ENCODE measurements at regions not wholly inside any gene's neighbourhood (a gene's known extent, or its start where the extent isn't known, plus 50 kb on each side); places are given as distances from the start of the nearest gene placed in this dataset.

GRCh38 chr3:197375001-197375441, 76.6 kb upstream of the DLG1 start:
- TF ChIP-seq CTCF (IDR thresholded peaks at IDR 0.05; ENCODE audit: poor library complexity, severe bottlenecking): no peak
- DNase-seq (ENCODE audit: low spot score) (no peak), ATAC-seq (ENCODE audit: low read depth) (peak; percentile 22; the same call in 1 of the 3 replicates)
- Histone ChIP-seq H3K36me3 (ENCODE audit: low read depth) (no peaks in the 10 kb centered on the region), H3K27ac (ENCODE audit: poor library complexity, severe bottlenecking) (peak overlapping the region; percentile 87), H3K4me3 (ENCODE audit: severe bottlenecking) (no peak overlapping the region), H3K27me3 (ENCODE audit: insufficient read depth, poor library complexity, severe bottlenecking) (no peaks in the 10 kb centered on the region), H3K9me3 (ENCODE audit: severe bottlenecking) (no peaks in the 10 kb centered on the region), H3K4me1 (ENCODE audit: insufficient read depth, poor library complexity, severe bottlenecking) (peaks cover 61% of the 10 kb centered on the region)

- H3K4me3 ChIP-seq (ENCODE audit: severe bottlenecking): no peak overlapping the region
- no peak for TF ChIP-seq CTCF (IDR thresholded peaks at IDR 0.05; ENCODE audit: poor library complexity, severe bottlenecking)
- DNase-seq (ENCODE audit: low spot score) (no peak), ATAC-seq (ENCODE audit: low read depth) (no peak)
- H3K4me1 ChIP-seq (ENCODE audit: insufficient read depth, poor library complexity, severe bottlenecking): peaks cover 66% of the 10 kb centered on the region
- peak overlapping the region; percentile 87 for H3K27ac ChIP-seq (ENCODE audit: poor library complexity, severe bottlenecking)
- H3K36me3 ChIP-seq (ENCODE audit: low read depth): no peaks in the 10 kb centered on the region
- H3K27me3 ChIP-seq (ENCODE audit: insufficient read depth, poor library complexity, severe bottlenecking): no peaks in the 10 kb centered on the region
- no peaks in the 10 kb centered on the region for H3K9me3 ChIP-seq (ENCODE audit: severe bottlenecking)
Measured at GRCh38 chr3:197373096-197373495, 74.7 kb upstream of the DLG1 start.

GRCh38 chr3:197372047-197372661, 73.7 kb upstream of the DLG1 start:
- H3K4me1 ChIP-seq (ENCODE audit: insufficient read depth, poor library complexity, severe bottlenecking): peaks cover 71% of the 10 kb centered on the region

GRCh38 chr3:197371591-197372046, 73.2 kb upstream of the DLG1 start:
- no peak overlapping the region for H3K4me3 ChIP-seq (ENCODE audit: severe bottlenecking)
- H3K27me3 ChIP-seq (ENCODE audit: insufficient read depth, poor library complexity, severe bottlenecking): no peaks in the 10 kb centered on the region
- no peaks in the 10 kb centered on the region for H3K36me3 ChIP-seq (ENCODE audit: low read depth)
- TF ChIP-seq CTCF (IDR thresholded peaks at IDR 0.05; ENCODE audit: poor library complexity, severe bottlenecking): no peak
- ATAC-seq (ENCODE audit: low read depth) (no peak), DNase-seq (ENCODE audit: low spot score) (no peak)
- H3K27ac ChIP-seq (ENCODE audit: poor library complexity, severe bottlenecking): peak overlapping the region; percentile 87
- no peaks in the 10 kb centered on the region for H3K9me3 ChIP-seq (ENCODE audit: severe bottlenecking)
- H3K4me1 ChIP-seq (ENCODE audit: insufficient read depth, poor library complexity, severe bottlenecking): peaks cover 72% of the 10 kb centered on the region

More at GRCh38 chr3:197372047-197372661, 73.7 kb upstream of the DLG1 start:
- Histone ChIP-seq H3K36me3 (ENCODE audit: low read depth) (no peaks in the 10 kb centered on the region), H3K27me3 (ENCODE audit: insufficient read depth, poor library complexity, severe bottlenecking) (no peaks in the 10 kb centered on the region), H3K27ac (ENCODE audit: poor library complexity, severe bottlenecking) (peak overlapping the region; percentile 87), H3K9me3 (ENCODE audit: severe bottlenecking) (no peaks in the 10 kb centered on the region), H3K4me3 (ENCODE audit: severe bottlenecking) (no peak overlapping the region)
- TF ChIP-seq CTCF (IDR thresholded peaks at IDR 0.05; ENCODE audit: poor library complexity, severe bottlenecking): no peak
- DNase-seq (ENCODE audit: low spot score) (peak; percentile 90), ATAC-seq (ENCODE audit: low read depth) (peak; percentile 62)

- Histone ChIP-seq H3K27ac (ENCODE audit: poor library complexity, severe bottlenecking) (no peak overlapping the region), H3K36me3 (ENCODE audit: low read depth) (no peaks in the 10 kb centered on the region)
- no peak for DNase-seq (ENCODE audit: low spot score)
Measured at GRCh38 chr3:197369545-197369944, 71.1 kb upstream of the DLG1 start.

More at GRCh38 chr3:197369545-197369944, 71.1 kb upstream of the DLG1 start:
- Histone ChIP-seq H3K4me1 (ENCODE audit: insufficient read depth, poor library complexity, severe bottlenecking) (peaks cover 59% of the 10 kb centered on the region), H3K9me3 (ENCODE audit: severe bottlenecking) (no peaks in the 10 kb centered on the region), H3K27me3 (ENCODE audit: insufficient read depth, poor library complexity, severe bottlenecking) (no peaks in the 10 kb centered on the region), H3K4me3 (ENCODE audit: severe bottlenecking) (no peak overlapping the region)
- no peak for ATAC-seq (ENCODE audit: low read depth)
- no peak for TF ChIP-seq CTCF (IDR thresholded peaks at IDR 0.05; ENCODE audit: poor library complexity, severe bottlenecking)
